Hepatocyte (in vitro differentiated cells): ENCODE measurements at regions not wholly inside any gene's neighbourhood (a gene's known extent, or its start where the extent isn't known, plus 50 kb on each side); places are given as distances from the start of the nearest gene placed in this dataset.

Source experiments
- DNase-seq: peaks from one replicate; pipeline ENCODE4 v3.0.0-alpha.2; 2016; ENCODE audit warnings: low spot score
- H2AFZ ChIP-seq: fragments of 200-600 bp; sonication (generic); 2 replicates; pipeline ENCODE4 v1.6.0; 2016; ENCODE audit warnings: antibody characterized with exemption, mild to moderate bottlenecking
- H3K27ac ChIP-seq: fragments of 200-600 bp; sonication (generic); 2 replicates; pipeline ENCODE4 v1.5.1; 2016; ENCODE audit warnings: mild to moderate bottlenecking
- H3K27me3 ChIP-seq: fragments of 200-600 bp; sonication (generic); 2 replicates; pipeline ENCODE4 v1.6.1; 2016
- H3K36me3 ChIP-seq: fragments of 200-600 bp; sonication (generic); replicated peaks from 2 replicates; pipeline ENCODE4 v1.5.1; 2016; ENCODE audit warnings: low read depth; ENCODE audit not compliant: insufficient read depth
- H3K4me1 ChIP-seq: fragments of 200-600 bp; sonication (generic); 2 replicates; pipeline ENCODE4 v1.5.1; 2016; ENCODE audit warnings: mild to moderate bottlenecking, moderate library complexity; ENCODE audit not compliant: insufficient read depth
- H3K4me2 ChIP-seq: fragments of 200-600 bp; sonication (generic); 2 replicates; pipeline ENCODE4 v1.6.0; 2016
- H3K4me3 ChIP-seq: fragments of 200-600 bp; sonication (generic); 2 replicates; pipeline ENCODE4 v1.5.1; 2016; ENCODE audit warnings: mild to moderate bottlenecking
- H3K79me2 ChIP-seq: fragments of 200-600 bp; sonication (generic); 2 replicates; pipeline ENCODE4 v1.6.0; 2017; ENCODE audit warnings: mild to moderate bottlenecking
- H3K9me2 ChIP-seq: fragments of 200-600 bp; sonication (generic); replicated peaks from 2 replicates; pipeline ENCODE4 v1.6.0; 2017; ENCODE audit warnings: mild to moderate bottlenecking; ENCODE audit not compliant: insufficient read depth
- H3K9me3 ChIP-seq: fragments of 200-600 bp; sonication (generic); 2 replicates; pipeline ENCODE4 v1.5.1; 2016; ENCODE audit warnings: low read depth, mild to moderate bottlenecking
- H4K20me1 ChIP-seq: fragments of 200-600 bp; sonication (generic); 2 replicates; pipeline ENCODE4 v1.6.0; 2016; ENCODE audit warnings: mild to moderate bottlenecking; ENCODE audit not compliant: insufficient read depth, poor library complexity, severe bottlenecking
- EZH2 ChIP-seq: fragments of 200-600 bp; sonication (generic); IDR thresholded peaks from 2 replicates; pipeline ENCODE4 v1.6.1; 2016; ENCODE audit warnings: antibody characterized with exemption, mild to moderate bottlenecking, borderline replicate concordance
- EZH2phosphoT487 ChIP-seq: fragments of 200-600 bp; sonication (generic); IDR thresholded peaks from one replicate; pipeline ENCODE4 v1.6.1; 2018; ENCODE audit warnings: antibody characterized with exemption, mild to moderate bottlenecking, low read depth, moderate library complexity; ENCODE audit not compliant: unreplicated experiment, severe bottlenecking
- WGBS: methylation state at CpG from one replicate; pipeline ENCODE4 v1.1.6; 2016; ENCODE audit warnings: low lambda C conversion rate; ENCODE audit errors: missing lambda C conversion rate; 5-methylcytosine and 5-hydroxymethylcytosine counted together
- TF ChIP-seq, protein P1 (sequence below): fragments of 200-600 bp; sonication (generic); IDR thresholded peaks from 2 replicates; pipeline ENCODE4 v1.5.1; 2016; ENCODE audit warnings: antibody characterized with exemption, mild to moderate bottlenecking; ENCODE audit not compliant: poor library complexity

DNA sequence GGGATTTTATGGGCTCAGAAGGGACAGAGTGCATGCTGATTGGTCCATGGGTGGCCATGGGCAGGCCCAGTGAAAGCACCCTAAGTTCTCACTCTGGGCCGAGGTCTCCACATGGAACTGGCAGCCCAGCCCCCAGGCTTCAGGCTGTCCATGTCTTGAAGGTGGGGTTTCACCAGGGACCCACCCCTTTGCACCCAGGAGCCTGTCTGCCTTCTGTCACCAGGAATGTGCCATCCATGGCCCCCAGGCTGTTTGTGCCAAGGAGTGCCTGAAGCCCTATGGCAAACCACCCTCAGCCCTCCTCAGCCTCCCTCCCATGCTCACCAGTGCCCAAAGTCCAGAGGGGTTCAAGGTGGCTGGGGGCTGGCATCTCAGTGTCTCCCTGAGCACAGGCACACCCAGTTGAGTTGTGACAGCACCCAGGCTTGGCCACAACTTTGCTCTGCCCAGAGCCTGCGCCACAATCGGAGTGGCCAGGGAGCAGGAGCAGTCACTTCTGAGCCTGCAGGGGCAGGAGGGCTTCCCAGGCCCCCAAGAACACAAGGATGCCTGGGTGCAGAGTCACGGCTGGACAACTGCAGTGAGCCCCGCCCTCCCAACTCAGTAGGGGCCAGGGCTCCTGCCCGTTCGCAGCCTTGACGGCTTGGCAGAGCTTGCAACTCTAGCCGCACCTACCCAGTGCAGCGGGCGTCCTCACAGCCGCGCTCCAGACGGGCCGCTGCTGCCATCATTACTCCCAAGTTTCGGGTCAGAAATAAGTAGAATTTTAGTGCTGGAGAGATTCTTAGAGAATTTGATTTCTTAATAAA lies 185.3 kb upstream of the NUDT6 start:
- Histone ChIP-seq H3K27me3 (no peaks in the 10 kb centered on the region), H3K4me1 (peaks cover 12% of the 10 kb centered on the region), H3K79me2 (no peaks in the 10 kb centered on the region), H2AFZ (no peak overlapping the region), H3K9me2 (no peaks in the 10 kb centered on the region), H3K36me3 (no peaks in the 10 kb centered on the region), H3K9me3 (no peaks in the 10 kb centered on the region), H4K20me1 (no peaks in the 10 kb centered on the region), H3K4me3 (no peak overlapping the region), H3K4me2 (no peak overlapping the region), H3K27ac (no peak overlapping the region)
- no peak for DNase-seq
- WGBS, result 96% methylated on average over 16 of the region's 16 CpGs
- no peak for TF ChIP-seq EZH2
- TF ChIP-seq, protein P1, sequence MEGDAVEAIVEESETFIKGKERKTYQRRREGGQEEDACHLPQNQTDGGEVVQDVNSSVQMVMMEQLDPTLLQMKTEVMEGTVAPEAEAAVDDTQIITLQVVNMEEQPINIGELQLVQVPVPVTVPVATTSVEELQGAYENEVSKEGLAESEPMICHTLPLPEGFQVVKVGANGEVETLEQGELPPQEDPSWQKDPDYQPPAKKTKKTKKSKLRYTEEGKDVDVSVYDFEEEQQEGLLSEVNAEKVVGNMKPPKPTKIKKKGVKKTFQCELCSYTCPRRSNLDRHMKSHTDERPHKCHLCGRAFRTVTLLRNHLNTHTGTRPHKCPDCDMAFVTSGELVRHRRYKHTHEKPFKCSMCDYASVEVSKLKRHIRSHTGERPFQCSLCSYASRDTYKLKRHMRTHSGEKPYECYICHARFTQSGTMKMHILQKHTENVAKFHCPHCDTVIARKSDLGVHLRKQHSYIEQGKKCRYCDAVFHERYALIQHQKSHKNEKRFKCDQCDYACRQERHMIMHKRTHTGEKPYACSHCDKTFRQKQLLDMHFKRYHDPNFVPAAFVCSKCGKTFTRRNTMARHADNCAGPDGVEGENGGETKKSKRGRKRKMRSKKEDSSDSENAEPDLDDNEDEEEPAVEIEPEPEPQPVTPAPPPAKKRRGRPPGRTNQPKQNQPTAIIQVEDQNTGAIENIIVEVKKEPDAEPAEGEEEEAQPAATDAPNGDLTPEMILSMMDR, result no peak
- no peak for TF ChIP-seq EZH2phosphoT487

GRCh38 chr4:123109139-123109538 lies 186.7 kb upstream of the NUDT6 start:
- peaks cover 8% of the 10 kb centered on the region for H3K4me1 ChIP-seq
- H3K4me3 ChIP-seq, result no peak overlapping the region
- H3K9me2 ChIP-seq, result no peaks in the 10 kb centered on the region
- H3K27ac ChIP-seq, result no peak overlapping the region
- 65% methylated on average over 2 of the region's 2 CpGs for WGBS
- no peak for DNase-seq
- H3K79me2 ChIP-seq, result no peaks in the 10 kb centered on the region
- H4K20me1 ChIP-seq, result no peaks in the 10 kb centered on the region
- TF ChIP-seq, protein P1, result no peak
- H3K36me3 ChIP-seq, result no peaks in the 10 kb centered on the region
- no peaks in the 10 kb centered on the region for H3K9me3 ChIP-seq
- H3K27me3 ChIP-seq, result no peaks in the 10 kb centered on the region
- no peak overlapping the region for H2AFZ ChIP-seq
- no peak overlapping the region for H3K4me2 ChIP-seq

GRCh38 chr4:123110147-123110546 lies 187.8 kb upstream of the NUDT6 start:
- Histone ChIP-seq H4K20me1 (no peaks in the 10 kb centered on the region), H3K36me3 (no peaks in the 10 kb centered on the region), H3K9me2 (no peaks in the 10 kb centered on the region), H3K27me3 (no peaks in the 10 kb centered on the region), H3K4me2 (no peak overlapping the region), H3K27ac (no peak overlapping the region), H3K4me1 (no peaks in the 10 kb centered on the region), H3K79me2 (no peaks in the 10 kb centered on the region), H2AFZ (no peak overlapping the region), H3K4me3 (no peak overlapping the region), H3K9me3 (no peaks in the 10 kb centered on the region)
- WGBS, result 55% methylated on average over 1 of the region's 1 CpG
- no peak for DNase-seq
- TF ChIP-seq, protein P1, result no peak
- TF ChIP-seq EZH2 (no peak), EZH2phosphoT487 (no peak)
